Body of pancreas (tissue), 4 donors: ENCODE measurements at regions not wholly inside any gene's neighbourhood (a gene's known extent, or its start where the extent isn't known, plus 50 kb on each side); places are given as distances from the start of the nearest gene placed in this dataset.

Experiments
- ATAC-seq: fragments of 150-250 bp; one replicate; pipeline ENCODE4 v1.9.1; 2016
- DNase-seq, 4 donors: peaks; one replicate each; pipeline ENCODE4 v3.0.0-alpha.2; 2019
- H3K27ac ChIP-seq, 4 donors: fragments of 200-600 bp; sonication (generic); 1 replicate in 3 of 4; 2 replicates in 1 of 4; pipeline versions ENCODE4 v1.5.1 to v1.6.1; 2016 to 2019; ENCODE audit warnings: mild to moderate bottlenecking in 1 of 4, mixed read lengths in 1 of 4, moderate library complexity in 1 of 4
- H3K27me3 ChIP-seq, 2 donors: fragments of 200-600 bp; sonication (generic); one replicate each; pipeline ENCODE4 v1.6.0; 2016; ENCODE audit warnings: mild to moderate bottlenecking in 1 of 2
- H3K36me3 ChIP-seq, 2 donors: fragments of 200-600 bp; sonication (generic); replicated peaks in 1 of 2; 2 replicates each; pipeline ENCODE4 v1.5.1; 2016; ENCODE audit warnings: low read depth in 2 of 2; ENCODE audit not compliant: insufficient read depth in 1 of 2
- H3K4me1 ChIP-seq: fragments of 200-600 bp; sonication (generic); one replicate; pipeline ENCODE4 v1.6.0; 2016
- H3K4me3 ChIP-seq, 2 donors: fragments of 200-600 bp; sonication (generic); 1 replicate in 1 of 2; 2 replicates in 1 of 2; pipeline ENCODE4 v1.5.1; 2016 to 2019
- H3K9me3 ChIP-seq, 3 donors: fragments of 200-600 bp; sonication (generic); 1 replicate in 2 of 3; 2 replicates in 1 of 3; pipeline ENCODE4 v1.5.1; 2016
- CTCF ChIP-seq, 7 experiments: fragments of 450-650 bp in 4 of 7; fragments of 200-600 bp in 3 of 7; sonication (generic) in 3 of 7; IDR thresholded peaks; one replicate each; pipeline ENCODE4 v1.5.1; 2016 to 2019; ENCODE audit warnings: antibody characterized with exemption in 7 of 7
- POLR2A ChIP-seq, 3 donors: fragments of 450-650 bp; IDR thresholded peaks; one replicate each; pipeline ENCODE4 v1.6.1; 2016; ENCODE audit warnings: antibody characterized with exemption in 3 of 3, mild to moderate bottlenecking in 2 of 3
- WGBS, 2 donors: methylation state at CpG; one replicate each; pipeline ENCODE4 v1.1.5; 2017; 5-methylcytosine and 5-hydroxymethylcytosine counted together
- intact Hi-C: fragments of 100-400 bp; cut with DNase I; formaldehyde crosslinking; loops from one replicate; pipeline ENCODE4 v1.15.1; 2023

GRCh38 chr6:67345946-67346345 is 1289.1 kb upstream of the ADGRB3 start:
- H3K27ac ChIP-seq, result no peak overlapping the region
- DNase-seq, result no peak
- H3K9me3 ChIP-seq, result no peaks in the 10 kb centered on the region
- no peak overlapping the region for H3K4me3 ChIP-seq
- H3K36me3 ChIP-seq, result no peaks in the 10 kb centered on the region
- no peak for ATAC-seq
- H3K27me3 ChIP-seq, result no peaks in the 10 kb centered on the region
- no peak for TF ChIP-seq POLR2A (IDR thresholded peaks at IDR 0.05)
- no peak for TF ChIP-seq CTCF (IDR thresholded peaks at IDR 0.05)
- 59 to 71% methylated on average over 7 of the region's 7 CpGs for WGBS, 2 donors
- intact Hi-C loops, result no loop called here
- no peaks in the 10 kb centered on the region for H3K4me1 ChIP-seq

- TF ChIP-seq CTCF (IDR thresholded peaks at IDR 0.05) (no peak), POLR2A (IDR thresholded peaks at IDR 0.05) (no peak)
- H3K9me3 ChIP-seq, result no peaks in the 10 kb centered on the region
- no peak for ATAC-seq
- intact Hi-C loops, result no loop called here
- no peak overlapping the region for H3K27ac ChIP-seq
- 60 to 68% methylated on average over 3 of the region's 3 CpGs for WGBS, 2 donors
- no peak overlapping the region for H3K4me3 ChIP-seq
- H3K4me1 ChIP-seq, result no peaks in the 10 kb centered on the region
- H3K36me3 ChIP-seq, result no peaks in the 10 kb centered on the region
- no peaks in the 10 kb centered on the region for H3K27me3 ChIP-seq
- DNase-seq, result no peak
Observed at GRCh38 chr6:67336014-67336413, 1299.1 kb upstream of the ADGRB3 start.

GRCh38 chr6:67331304-67331703 is 1303.8 kb upstream of the ADGRB3 start:
- no peak overlapping the region for H3K27ac ChIP-seq
- intact Hi-C loops, result no loop called here
- H3K27me3 ChIP-seq, result no peaks in the 10 kb centered on the region
- no peaks in the 10 kb centered on the region for H3K9me3 ChIP-seq
- H3K36me3 ChIP-seq, result no peaks in the 10 kb centered on the region
- H3K4me3 ChIP-seq, result no peak overlapping the region
- no peak for TF ChIP-seq POLR2A (IDR thresholded peaks at IDR 0.05)
- no peak for TF ChIP-seq CTCF (IDR thresholded peaks at IDR 0.05)
- H3K4me1 ChIP-seq, result no peaks in the 10 kb centered on the region
- DNase-seq (no peak), ATAC-seq (no peak)

GRCh38 chr6:67328269-67328668 is 1306.8 kb upstream of the ADGRB3 start:
- H3K27ac ChIP-seq, result no peak overlapping the region
- no peaks in the 10 kb centered on the region for H3K4me1 ChIP-seq
- H3K27me3 ChIP-seq, result no peaks in the 10 kb centered on the region
- TF ChIP-seq CTCF (IDR thresholded peaks at IDR 0.05), result no peak
- TF ChIP-seq POLR2A (IDR thresholded peaks at IDR 0.05), result no peak
- DNase-seq, result no peak
- no peak for ATAC-seq
- H3K9me3 ChIP-seq, result no peaks in the 10 kb centered on the region
- H3K4me3 ChIP-seq, result no peak overlapping the region
- WGBS, 2 donors, result 23 to 37% methylated on average over 2 of the region's 2 CpGs
- H3K36me3 ChIP-seq, result no peaks in the 10 kb centered on the region
- intact Hi-C loops, result no loop called here

GRCh38 chr6:67300430-67301040 is 1334.5 kb upstream of the ADGRB3 start:
- no peaks in the 10 kb centered on the region for H3K27me3 ChIP-seq
- intact Hi-C loops, result no loop called here
- no peaks in the 10 kb centered on the region for H3K4me1 ChIP-seq
- H3K27ac ChIP-seq, result no peak overlapping the region
- WGBS, 2 donors, result 62% methylated on average over 8 to 12 of the region's 12 CpGs
- H3K4me3 ChIP-seq, result no peak overlapping the region
- no peaks in the 10 kb centered on the region for H3K36me3 ChIP-seq
- TF ChIP-seq CTCF (IDR thresholded peaks at IDR 0.05) (no peak), POLR2A (IDR thresholded peaks at IDR 0.05) (no peak)
- no peak for ATAC-seq
- no peak for DNase-seq
- H3K9me3 ChIP-seq, result no peaks in the 10 kb centered on the region
